ENCODE measurements at regions not wholly inside any gene's neighbourhood (a gene's known extent, or its start where the extent isn't known, plus 50 kb on each side); places are given as distances from the start of the nearest gene placed in this dataset.

- TF ChIP-seq CUX1 (IDR thresholded peaks at IDR 0.05; ENCODE audit: insufficient replicate concordance, low read depth, low read length) (no peak), LARP7 (IDR thresholded peaks at IDR 0.05) (no peak), IRF5 (IDR thresholded peaks at IDR 0.05; ENCODE audit: borderline replicate concordance) (no peak), MEF2B (IDR thresholded peaks at IDR 0.05; ENCODE audit: partially characterized antibody, poor library complexity, severe bottlenecking) (no peak)
Measured at GRCh38 chr15:31607656-31608055, 281.0 kb downstream of the KLF13 start (continued).

- no peak overlapping the region for H3K4me2 ChIP-seq (ENCODE audit: control insufficient read depth, insufficient read depth)
- H3K79me2 ChIP-seq (ENCODE audit: control insufficient read depth, insufficient read depth, low read length): no peaks in the 10 kb centered on the region
- H3K27ac ChIP-seq (ENCODE audit: control insufficient read depth, insufficient read depth): no peak overlapping the region
- CTCF ChIA-PET: no interaction called here
- SMC1A ChIA-PET (ENCODE audit: uncharacterized antibody, unreplicated experiment): no interaction called here
- no peak for FAIRE-seq
- TF ChIP-seq USF1 (IDR thresholded peaks at IDR 0.05; ENCODE audit: borderline replicate concordance, extremely low read length, insufficient read depth, low read depth, low read length) (no peak), SREBF1 (IDR thresholded peaks at IDR 0.05; ENCODE audit: low read length) (no peak)
- no peaks in the 10 kb centered on the region for H3K4me1 ChIP-seq (ENCODE audit: control insufficient read depth, insufficient read depth, low read length)
- ATAC-seq: no peak
- RAD21 ChIA-PET (ENCODE audit: unreplicated experiment): no interaction called here
- 50% methylated on average over 6 of the region's 6 CpGs for WGBS (ENCODE audit: insufficient coverage, insufficient replicate concordance, low lambda C conversion rate, missing lambda C conversion rate)
- no peak overlapping the region for H3K4me3 ChIP-seq
- BruUV-seq (replicated peaks): no TSS peak
- no peaks in the 10 kb centered on the region for H3K27me3 ChIP-seq (replicated peaks in 1 of 2; ENCODE audit: control insufficient read depth in 2 of 2, insufficient read depth in 2 of 2, low read length in 1 of 2)
- no peak for DNase-seq (ENCODE audit: low read depth, low spot score)
- no peaks in the 10 kb centered on the region for H3K36me3 ChIP-seq (ENCODE audit: control insufficient read depth in 2 of 2, insufficient read depth in 2 of 2, low read length in 1 of 2)
- no peak overlapping the region for H3K9ac ChIP-seq (ENCODE audit: control insufficient read depth, insufficient read depth, low read length)
- in situ Hi-C loops (cut with MboI) (no loop called here), intact Hi-C loops (cut with micrococcal nuclease; ENCODE audit: unreplicated experiment) (no loop called here)
- no peak overlapping the region for H2AFZ ChIP-seq (ENCODE audit: control insufficient read depth, low read depth, low read length)
- POLR2A ChIA-PET: no interaction called here
- H3K9me3 ChIP-seq (replicated peaks; ENCODE audit: control insufficient read depth, insufficient read depth, low read length): no peaks in the 10 kb centered on the region
- no peaks in the 10 kb centered on the region for H4K20me1 ChIP-seq (ENCODE audit: control insufficient read depth, insufficient read depth)
Measured at GRCh38 chr15:31609258-31609681, 282.6 kb downstream of the KLF13 start.

All from GM12878 (cell line).